ENCODE measurements at regions not wholly inside any gene's neighbourhood (a gene's known extent, or its start where the extent isn't known, plus 50 kb on each side); places are given as distances from the start of the nearest gene placed in this dataset.

DNA sequence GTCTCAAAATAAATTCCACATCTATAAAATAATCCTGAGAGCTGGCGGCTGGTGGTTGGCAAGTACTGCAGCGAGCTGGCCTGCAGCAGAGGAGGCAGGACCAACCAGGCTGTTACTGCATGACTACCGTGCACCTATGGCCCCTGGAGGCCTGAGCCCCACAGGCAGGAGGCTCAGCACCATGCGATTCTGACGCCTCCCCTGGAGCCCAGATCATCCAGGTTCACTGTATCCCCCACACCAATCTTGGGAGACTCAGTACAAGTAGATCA is 159.5 kb upstream of the NCAM1 start:
- Histone ChIP-seq H3K4me1 (ENCODE audit: control insufficient read depth, low read length) (no peaks in the 10 kb centered on the region), H3K27ac (ENCODE audit: low read depth, low read length) (no peak overlapping the region), H3K4me3 (ENCODE audit: low read length) (no peak overlapping the region), H3K4me2 (ENCODE audit: low read length) (no peak overlapping the region), H3K9me2 (replicated peaks; ENCODE audit: control insufficient read depth, low read length) (no peaks in the 10 kb centered on the region), H3K27me3 (ENCODE audit: control insufficient read depth, low read length) (no peaks in the 10 kb centered on the region), H4K20me1 (ENCODE audit: control insufficient read depth, insufficient read depth, low read depth, low read length) (no peaks in the 10 kb centered on the region), H3F3A (ENCODE audit: control insufficient read depth, insufficient read depth) (no peaks in the 10 kb centered on the region), H3K9me3 (ENCODE audit: control insufficient read depth, insufficient read depth, low read length) (no peaks in the 10 kb centered on the region), H3K79me2 (ENCODE audit: control insufficient read depth, low read length) (no peaks in the 10 kb centered on the region), H3K36me3 (ENCODE audit: control insufficient read depth, low read length) (no peaks in the 10 kb centered on the region)
- no peak for TF ChIP-seq CTCF (IDR thresholded peaks at IDR 0.05; ENCODE audit: low read depth, low read length, poor library complexity, severe bottlenecking)
- TF ChIP-seq EZH2phosphoT487 (IDR thresholded peaks at IDR 0.05; ENCODE audit: borderline replicate concordance, low read length), result no peak

- no peak overlapping the region for H3K27ac ChIP-seq (ENCODE audit: low read depth, low read length)
- no peaks in the 10 kb centered on the region for H3K36me3 ChIP-seq (ENCODE audit: control insufficient read depth, low read length)
- no peaks in the 10 kb centered on the region for H3K79me2 ChIP-seq (ENCODE audit: control insufficient read depth, low read length)
- H3K9me2 ChIP-seq (replicated peaks; ENCODE audit: control insufficient read depth, low read length), result no peaks in the 10 kb centered on the region
- H3K27me3 ChIP-seq (ENCODE audit: control insufficient read depth, low read length), result no peaks in the 10 kb centered on the region
- H4K20me1 ChIP-seq (ENCODE audit: control insufficient read depth, insufficient read depth, low read depth, low read length), result no peaks in the 10 kb centered on the region
- H3K9me3 ChIP-seq (ENCODE audit: control insufficient read depth, insufficient read depth, low read length), result no peaks in the 10 kb centered on the region
- no peak overlapping the region for H3K4me2 ChIP-seq (ENCODE audit: low read length)
- H3K4me3 ChIP-seq (ENCODE audit: low read length), result no peak overlapping the region
- H3F3A ChIP-seq (ENCODE audit: control insufficient read depth, insufficient read depth), result no peaks in the 10 kb centered on the region
- H3K4me1 ChIP-seq (ENCODE audit: control insufficient read depth, low read length), result no peaks in the 10 kb centered on the region
- no peak for TF ChIP-seq EZH2phosphoT487 (IDR thresholded peaks at IDR 0.05; ENCODE audit: borderline replicate concordance, low read length)
- TF ChIP-seq CTCF (IDR thresholded peaks at IDR 0.05; ENCODE audit: low read depth, low read length, poor library complexity, severe bottlenecking), result no peak
Measured at GRCh38 chr11:112805658-112806057, 155.6 kb upstream of the NCAM1 start.

DNA sequence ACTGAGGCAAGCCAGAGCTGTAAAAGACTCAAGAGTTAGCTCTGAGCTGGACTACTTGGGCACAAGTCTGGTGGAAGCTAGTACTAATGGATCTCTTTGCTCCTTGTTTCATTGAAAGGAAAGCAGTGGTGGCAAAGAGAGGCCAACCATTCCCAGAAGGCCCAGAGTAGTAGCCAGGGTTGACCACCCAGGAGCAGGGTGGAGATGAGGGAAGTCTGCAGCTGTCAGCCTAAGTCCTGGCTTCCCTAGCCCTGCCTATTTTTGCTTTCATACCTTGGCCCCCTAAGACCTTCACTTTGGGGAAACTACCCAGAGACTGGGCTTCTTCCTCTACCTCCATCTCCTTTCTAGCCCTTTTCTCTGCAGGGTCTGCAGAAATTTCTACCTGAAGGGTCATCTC is 155.0 kb upstream of the NCAM1 start:
- Histone ChIP-seq H3K79me2 (ENCODE audit: control insufficient read depth, low read length) (no peaks in the 10 kb centered on the region), H3K27ac (ENCODE audit: low read depth, low read length) (no peak overlapping the region), H3K4me2 (ENCODE audit: low read length) (no peak overlapping the region), H3K9me3 (ENCODE audit: control insufficient read depth, insufficient read depth, low read length) (no peaks in the 10 kb centered on the region), H3K9me2 (replicated peaks; ENCODE audit: control insufficient read depth, low read length) (no peaks in the 10 kb centered on the region), H3K4me3 (ENCODE audit: low read length) (no peak overlapping the region), H3K36me3 (ENCODE audit: control insufficient read depth, low read length) (no peaks in the 10 kb centered on the region), H3K4me1 (ENCODE audit: control insufficient read depth, low read length) (no peaks in the 10 kb centered on the region), H3K27me3 (ENCODE audit: control insufficient read depth, low read length) (no peaks in the 10 kb centered on the region), H4K20me1 (ENCODE audit: control insufficient read depth, insufficient read depth, low read depth, low read length) (no peaks in the 10 kb centered on the region), H3F3A (ENCODE audit: control insufficient read depth, insufficient read depth) (no peaks in the 10 kb centered on the region)
- no peak for TF ChIP-seq EZH2phosphoT487 (IDR thresholded peaks at IDR 0.05; ENCODE audit: borderline replicate concordance, low read length)
- no peak for TF ChIP-seq CTCF (IDR thresholded peaks at IDR 0.05; ENCODE audit: low read depth, low read length, poor library complexity, severe bottlenecking)

DNA sequence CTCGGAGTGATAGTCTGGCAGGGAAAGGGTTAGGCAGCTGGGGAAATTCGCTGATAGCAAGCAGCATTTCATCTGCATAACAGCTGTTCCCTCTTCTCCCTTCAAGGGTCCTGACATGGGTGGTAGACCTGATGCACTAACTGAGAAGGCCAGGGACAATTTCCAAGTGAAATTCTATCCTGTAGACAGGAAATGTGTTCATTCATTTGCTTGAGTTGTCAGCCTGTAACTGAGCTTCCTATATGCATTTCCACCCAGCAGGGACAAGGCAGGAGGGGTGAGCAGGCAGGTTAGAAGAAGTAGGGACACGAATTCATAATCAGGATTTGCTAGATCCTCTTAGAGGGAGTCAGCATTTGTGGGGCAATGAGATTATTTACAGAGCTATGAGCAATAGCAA is 154.3 kb upstream of the NCAM1 start:
- Histone ChIP-seq H3K9me2 (replicated peaks; ENCODE audit: control insufficient read depth, low read length) (no peaks in the 10 kb centered on the region), H3K27ac (ENCODE audit: low read depth, low read length) (no peak overlapping the region), H3K36me3 (ENCODE audit: control insufficient read depth, low read length) (no peaks in the 10 kb centered on the region), H3F3A (ENCODE audit: control insufficient read depth, insufficient read depth) (no peaks in the 10 kb centered on the region), H3K4me3 (ENCODE audit: low read length) (no peak overlapping the region), H3K4me2 (ENCODE audit: low read length) (no peak overlapping the region), H3K79me2 (ENCODE audit: control insufficient read depth, low read length) (no peaks in the 10 kb centered on the region), H4K20me1 (ENCODE audit: control insufficient read depth, insufficient read depth, low read depth, low read length) (no peaks in the 10 kb centered on the region), H3K27me3 (ENCODE audit: control insufficient read depth, low read length) (no peaks in the 10 kb centered on the region), H3K9me3 (ENCODE audit: control insufficient read depth, insufficient read depth, low read length) (no peaks in the 10 kb centered on the region), H3K4me1 (ENCODE audit: control insufficient read depth, low read length) (no peaks in the 10 kb centered on the region)
- TF ChIP-seq CTCF (IDR thresholded peaks at IDR 0.05; ENCODE audit: low read depth, low read length, poor library complexity, severe bottlenecking) (no peak), EZH2phosphoT487 (IDR thresholded peaks at IDR 0.05; ENCODE audit: borderline replicate concordance, low read length) (no peak)

Measured in DOHH2 (cell line).